GM21576 (cell line): ENCODE measurements at regions not wholly inside any gene's neighbourhood (a gene's known extent, or its start where the extent isn't known, plus 50 kb on each side); places are given as distances from the start of the nearest gene placed in this dataset.
"Not testable (repeated sequence)": the region's sequence is repeated elsewhere in the genome, so short reads cannot be mapped to it uniquely, and the experiment has no call there.

Experiments
- ATAC-seq: cut with Tn5 transposase; IDR thresholded peaks from one replicate; pipeline ENCODE4 v1.9.1; 2021; ENCODE audit warnings: mild to moderate bottlenecking, moderate library complexity; ENCODE audit not compliant: unreplicated experiment

DNA sequence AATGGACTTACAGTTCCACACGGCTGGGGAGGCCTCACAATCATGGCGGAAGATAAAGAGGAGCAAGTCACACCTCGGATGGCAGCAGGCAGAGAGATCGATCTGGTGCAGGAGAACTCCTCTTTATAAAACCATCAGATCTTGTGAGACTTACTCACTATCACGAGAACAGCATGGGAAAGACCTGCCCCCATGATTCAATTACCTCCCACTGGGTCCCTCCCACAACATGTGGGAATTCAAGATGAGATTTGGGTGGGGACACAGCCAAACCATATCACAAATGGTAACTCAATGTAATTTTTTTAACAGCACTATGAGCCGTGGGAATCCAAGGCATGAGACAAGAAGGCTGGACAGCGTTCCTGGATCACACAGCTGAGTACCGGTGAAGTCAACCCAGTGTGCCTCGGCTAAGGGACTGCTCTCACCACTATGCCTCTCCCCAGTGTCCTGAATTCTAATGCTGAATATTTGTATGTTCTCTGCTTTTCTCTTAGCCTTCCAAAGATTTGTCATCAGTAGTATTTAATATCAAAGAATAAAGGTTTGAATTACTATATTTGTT lies 84.3 kb downstream of the IRS2 start:
- not testable (repeated sequence) for ATAC-seq

DNA sequence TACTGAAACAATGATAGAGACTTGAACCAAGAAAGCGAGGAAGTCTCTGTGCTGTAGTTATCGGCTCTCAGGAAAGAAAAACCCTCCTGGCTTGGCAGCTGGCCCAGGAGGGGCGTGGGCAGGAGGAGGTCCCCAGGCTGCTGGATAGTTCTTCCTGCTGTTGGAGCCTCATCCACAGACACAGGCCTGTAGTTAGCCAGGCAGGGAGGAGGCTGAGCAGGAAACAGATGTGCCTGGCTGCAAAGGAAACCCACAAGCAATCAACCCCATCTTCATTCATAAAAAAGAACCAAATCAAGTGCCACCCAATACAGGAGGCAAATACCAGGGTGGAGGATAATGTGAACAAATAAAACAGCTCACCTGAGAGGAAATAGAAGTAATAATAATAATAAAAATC lies 86.2 kb downstream of the IRS2 start:
- ATAC-seq: no peak

DNA sequence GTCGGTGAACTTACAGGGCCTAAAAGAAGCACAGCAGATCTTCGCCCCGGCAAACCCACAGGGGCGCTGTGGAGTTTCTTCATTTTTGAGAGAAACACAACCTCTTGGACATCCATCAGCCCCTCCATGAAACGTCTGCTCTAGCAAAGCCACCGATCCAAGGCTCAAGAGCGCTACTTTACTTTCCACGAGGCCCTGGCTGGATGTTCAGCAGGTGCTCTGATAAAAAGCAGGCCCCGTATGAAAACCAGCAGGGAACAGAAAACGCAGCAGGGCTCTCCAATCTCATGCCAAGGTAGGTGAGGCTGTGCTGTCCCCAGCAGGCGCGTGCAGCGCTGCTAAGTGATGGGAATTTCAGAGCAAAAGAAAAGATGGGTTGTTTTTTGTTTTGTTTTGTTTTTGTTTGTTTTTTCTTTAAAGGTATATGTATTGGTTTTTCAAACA lies 86.7 kb downstream of the IRS2 start:
- no peak for ATAC-seq

DNA sequence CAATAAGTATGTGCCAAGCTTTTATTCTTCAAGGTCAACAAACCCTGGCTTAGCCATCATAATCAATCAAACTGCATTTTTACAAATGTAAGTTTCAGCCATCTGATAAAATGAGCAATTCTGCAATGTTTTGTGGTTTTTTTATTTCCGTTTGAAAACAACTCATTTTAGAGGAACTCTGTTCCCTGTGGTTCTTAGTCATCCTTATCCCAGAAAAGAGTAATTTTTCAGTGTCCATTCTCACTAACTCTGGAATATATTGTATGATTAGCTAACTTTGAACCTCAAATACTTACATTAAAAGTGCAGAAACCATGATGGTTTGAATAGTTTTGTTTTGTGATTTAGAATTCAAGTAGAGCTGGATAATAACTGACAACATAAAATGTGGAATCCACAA lies 87.6 kb downstream of the IRS2 start:
- ATAC-seq: no peak

DNA sequence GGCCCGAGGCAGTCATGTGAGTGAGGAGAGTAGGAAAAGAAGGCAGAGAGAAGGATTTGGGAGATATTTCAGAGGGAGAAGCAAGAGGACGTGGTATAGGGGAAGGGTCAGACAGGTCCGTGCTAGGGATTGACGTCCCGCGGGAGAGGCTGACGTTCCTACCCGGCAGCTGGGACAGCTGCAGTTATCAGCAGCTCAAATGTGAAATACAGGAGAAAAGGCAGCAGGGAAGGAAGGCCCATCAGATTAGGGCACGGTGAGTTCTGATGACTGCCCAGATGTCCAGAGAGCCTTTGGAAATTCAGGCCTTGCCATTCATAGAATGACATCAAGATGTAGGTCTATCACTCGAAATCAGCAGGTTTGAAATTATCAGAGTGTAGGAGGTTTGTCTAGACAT lies 88.4 kb downstream of the IRS2 start:
- no peak for ATAC-seq

DNA sequence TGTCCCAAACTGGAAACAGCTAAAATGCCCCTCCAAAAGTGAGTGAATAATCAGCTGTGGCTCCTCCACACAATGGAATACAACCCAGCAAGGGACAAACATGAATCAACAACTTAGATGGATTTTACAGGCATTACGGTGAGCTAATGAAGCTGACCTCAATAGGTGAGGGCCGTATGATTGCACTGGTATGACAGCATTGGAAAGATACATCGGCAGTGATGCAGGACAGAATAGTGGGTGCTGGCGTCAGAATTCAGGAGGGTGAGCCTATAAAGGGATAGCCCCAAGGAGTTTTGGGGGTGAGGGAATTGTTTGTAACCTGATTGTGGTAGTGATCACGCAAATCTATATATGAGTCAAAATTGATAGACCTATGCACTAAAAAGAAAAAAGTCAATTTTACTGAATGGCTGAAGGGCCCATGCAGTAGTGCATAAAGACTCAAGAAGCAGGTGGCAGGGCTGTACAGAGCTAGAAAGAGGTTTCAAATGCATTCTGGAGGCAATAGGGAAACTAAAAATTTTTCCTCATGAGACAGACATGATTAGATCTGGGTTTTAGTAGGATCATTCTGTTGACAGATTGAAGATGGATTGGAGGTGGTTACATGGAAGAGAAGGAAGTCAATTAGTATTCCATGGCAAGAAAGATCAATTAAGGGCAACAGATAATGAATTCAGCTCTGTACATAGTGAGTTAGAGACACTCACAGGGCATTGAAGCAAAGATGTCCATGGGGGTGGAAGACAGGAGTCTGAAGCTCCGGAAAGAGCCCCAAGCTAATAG lies 90.8 kb downstream of the IRS2 start:
- ATAC-seq: no peak

DNA sequence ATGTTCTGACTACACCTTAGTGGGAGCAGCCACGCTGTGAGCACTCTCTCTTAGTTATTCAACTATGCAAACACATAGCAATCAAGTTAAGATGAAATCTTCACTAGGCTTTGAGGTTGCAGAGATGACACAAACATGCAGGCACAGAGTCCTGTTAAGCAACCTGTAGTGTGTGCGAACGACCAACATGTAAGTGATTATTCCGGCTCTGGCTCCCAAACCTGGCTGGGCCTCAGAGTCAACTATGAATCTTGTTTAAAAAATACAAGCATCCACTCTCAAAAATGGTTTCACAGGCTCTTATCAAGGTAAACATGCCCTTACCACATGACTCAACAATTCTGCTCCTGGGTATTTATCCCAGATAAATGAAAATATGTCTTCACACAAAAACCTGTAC lies 91.4 kb downstream of the IRS2 start:
- no peak for ATAC-seq

DNA sequence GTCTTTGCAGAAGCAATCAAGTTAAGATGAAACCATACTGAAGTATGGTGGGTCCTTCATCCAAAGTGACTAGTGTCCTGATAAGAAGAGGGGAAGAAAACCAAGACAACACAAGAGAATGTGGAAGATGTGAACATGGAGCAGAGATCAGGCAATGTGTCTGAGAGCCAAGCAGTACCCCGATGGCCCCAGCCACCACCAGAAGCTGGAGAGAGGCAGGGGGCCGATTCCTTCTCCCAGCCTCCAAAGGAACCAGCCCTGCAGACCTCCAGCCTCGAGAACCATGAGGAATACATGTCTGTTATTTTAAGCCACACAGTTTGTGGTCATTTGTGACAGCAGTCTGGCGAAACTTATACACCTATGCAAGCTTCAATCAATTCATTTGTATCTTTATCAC lies 93.2 kb downstream of the IRS2 start:
- no peak for ATAC-seq

DNA sequence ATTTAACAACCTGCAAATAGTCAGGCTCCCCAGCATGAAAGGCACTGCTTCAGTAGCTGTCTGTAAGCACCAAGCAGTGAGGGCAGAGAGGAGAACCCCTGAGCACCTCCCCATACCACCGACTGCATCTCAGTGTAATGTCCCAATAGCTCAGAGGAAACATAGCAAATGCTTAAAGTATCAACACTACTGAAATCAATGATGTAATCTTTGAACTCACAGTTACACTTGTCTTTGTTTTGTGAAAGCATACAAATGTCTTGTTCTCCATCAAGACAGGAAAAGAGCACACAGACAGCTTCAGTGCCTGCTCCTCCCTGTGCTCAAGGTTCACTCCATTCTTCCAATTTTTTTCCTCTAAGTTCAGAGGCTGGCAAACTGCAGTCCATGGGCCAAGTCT lies 94.7 kb downstream of the IRS2 start:
- no peak for ATAC-seq

DNA sequence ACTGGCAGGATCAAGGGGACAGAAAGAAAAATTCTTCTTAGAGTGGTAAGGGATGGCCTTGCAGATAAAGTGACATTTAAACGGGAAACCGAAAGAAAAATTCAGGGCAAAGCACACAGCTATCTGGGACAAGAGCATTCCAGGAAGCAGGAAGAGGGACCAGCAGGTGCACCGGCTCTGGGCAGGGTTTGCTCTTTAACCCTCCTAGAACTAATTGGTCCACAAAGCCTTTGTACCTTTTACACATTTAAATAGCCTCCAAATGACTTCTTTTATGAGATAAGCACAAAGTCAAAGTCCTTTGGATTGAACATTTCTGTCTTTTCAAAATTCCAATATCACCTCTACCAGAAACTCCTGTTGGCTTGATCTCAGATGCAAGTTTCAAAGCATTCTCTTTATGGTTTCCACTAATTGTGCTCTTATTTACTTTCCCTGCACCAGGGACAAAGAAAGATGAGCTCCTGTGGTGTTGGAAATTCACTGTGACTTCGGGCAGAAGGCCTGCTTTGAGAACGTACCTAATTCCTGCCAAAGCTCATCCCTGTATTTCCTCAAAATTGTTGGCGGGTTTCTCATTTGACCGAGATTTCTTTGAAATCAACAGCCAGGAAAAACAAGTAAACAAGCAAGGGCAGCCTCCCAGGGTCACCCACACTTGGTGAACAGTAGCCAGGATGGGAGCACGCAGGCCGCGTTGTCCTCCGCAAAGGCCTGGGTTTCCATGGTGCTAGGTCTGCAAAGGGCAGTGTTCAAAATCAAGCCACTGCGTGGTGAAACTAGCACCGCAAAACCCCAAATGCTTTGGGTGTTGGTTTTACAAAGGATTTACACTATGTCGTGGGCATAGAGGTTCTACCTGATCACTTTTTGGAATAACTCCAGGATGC lies 98.6 kb downstream of the IRS2 start:
- ATAC-seq: no peak

DNA sequence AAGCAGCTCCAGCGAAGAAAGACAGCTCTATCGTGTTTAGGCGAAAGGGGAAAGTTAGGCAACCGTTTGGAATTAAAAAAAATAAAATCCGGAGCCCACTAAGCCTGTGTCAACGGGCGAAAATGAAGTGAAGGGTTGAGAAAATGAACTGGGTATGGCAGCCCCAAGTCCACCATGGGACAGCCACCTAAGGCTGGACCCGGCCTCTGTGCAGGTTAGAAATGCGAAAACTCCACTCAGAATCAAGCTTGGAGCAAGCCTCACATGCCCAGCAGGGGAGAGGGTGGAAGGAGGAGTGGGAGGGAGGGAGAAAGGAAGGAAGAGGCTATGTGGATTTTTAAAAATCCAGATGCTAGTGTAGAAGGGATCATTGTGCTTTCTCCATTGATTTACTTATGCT lies 101.2 kb downstream of the IRS2 start:
- no peak for ATAC-seq

DNA sequence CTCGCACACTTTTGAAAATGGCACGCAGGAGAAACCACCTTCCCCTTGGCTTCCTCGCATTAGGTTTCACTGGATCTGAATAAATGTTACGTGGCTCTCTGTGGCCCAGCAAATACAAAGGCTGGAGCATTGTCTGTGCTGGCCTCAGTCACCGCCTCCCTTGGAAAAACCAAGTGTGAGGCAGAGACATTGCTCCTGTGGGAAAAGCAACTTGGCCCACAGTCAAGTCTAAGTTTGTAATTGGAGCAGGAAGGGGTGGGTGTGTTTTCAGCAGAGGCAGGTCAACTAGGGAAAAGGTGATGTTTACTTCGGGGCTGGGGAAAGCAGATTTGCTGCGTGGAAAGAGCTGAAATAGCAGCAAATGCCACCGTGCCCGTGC lies 101.6 kb downstream of the IRS2 start:
- no peak for ATAC-seq

DNA sequence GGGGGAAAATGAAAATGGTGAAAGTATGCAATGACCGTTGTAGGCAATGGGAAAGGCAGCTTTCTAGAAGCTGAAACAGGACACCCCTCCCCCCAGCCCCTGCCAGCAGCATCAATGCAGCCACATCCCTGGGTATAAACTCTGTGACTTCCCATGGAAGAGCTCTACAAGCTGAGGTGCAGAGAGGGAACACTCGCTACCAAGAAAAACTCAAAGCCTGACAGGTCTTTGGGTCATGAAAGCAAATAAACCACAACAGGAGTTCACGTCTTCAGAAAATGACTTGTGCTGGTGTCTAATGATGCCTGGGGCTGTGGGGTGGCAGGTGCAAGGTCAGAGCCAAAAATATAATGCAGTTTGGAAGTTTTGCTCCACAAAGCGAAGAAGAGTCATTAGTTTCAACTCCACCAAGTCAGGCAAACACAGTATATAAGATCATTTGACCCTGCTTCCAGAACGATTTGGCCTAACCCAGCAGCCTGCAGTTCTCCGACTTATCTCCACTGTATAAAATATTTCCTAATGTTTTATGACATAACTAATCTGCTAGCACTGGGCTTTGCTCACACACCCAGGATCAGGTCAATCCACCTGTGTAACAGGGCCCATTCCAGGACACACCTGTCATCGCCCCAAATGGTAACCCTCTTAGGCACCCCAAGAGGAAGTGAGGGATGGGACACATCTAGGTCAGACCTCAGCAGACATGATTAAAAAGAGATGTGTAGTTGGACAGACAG lies 102.1 kb downstream of the IRS2 start:
- no peak for ATAC-seq

DNA sequence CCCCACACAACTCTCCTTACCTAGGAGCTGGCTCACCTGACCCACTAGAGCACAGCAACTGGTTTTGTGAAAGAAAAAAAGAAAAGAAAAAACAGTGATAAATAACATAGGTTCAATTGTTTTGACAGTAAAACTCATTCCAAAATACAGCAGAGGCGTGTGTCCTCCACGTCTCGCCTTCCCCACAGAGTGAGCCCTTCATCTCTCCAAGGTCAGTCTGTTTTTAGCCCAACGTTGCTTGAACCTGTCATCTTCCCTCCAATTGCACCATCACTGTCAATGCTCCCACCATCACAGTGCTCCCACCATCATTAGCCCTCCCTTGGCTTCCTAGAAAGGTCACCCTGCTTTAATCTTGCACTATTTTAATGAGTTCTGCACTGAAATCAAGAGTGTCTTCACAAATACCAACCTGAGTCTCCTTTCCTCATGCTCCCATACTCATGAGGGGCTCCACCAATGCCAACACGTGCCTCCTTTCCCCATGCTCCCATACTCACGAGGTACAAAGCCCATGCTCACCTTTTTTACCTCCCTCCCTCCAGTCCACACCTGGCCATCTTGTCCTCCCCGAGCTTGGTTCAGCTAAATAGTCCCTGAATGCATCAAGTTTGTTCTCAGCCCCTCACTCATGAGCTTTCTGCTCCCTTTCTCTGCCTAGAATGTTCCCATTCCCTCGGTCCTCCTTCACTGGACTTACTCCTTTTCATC lies 103.7 kb downstream of the IRS2 start:
- no peak for ATAC-seq

DNA sequence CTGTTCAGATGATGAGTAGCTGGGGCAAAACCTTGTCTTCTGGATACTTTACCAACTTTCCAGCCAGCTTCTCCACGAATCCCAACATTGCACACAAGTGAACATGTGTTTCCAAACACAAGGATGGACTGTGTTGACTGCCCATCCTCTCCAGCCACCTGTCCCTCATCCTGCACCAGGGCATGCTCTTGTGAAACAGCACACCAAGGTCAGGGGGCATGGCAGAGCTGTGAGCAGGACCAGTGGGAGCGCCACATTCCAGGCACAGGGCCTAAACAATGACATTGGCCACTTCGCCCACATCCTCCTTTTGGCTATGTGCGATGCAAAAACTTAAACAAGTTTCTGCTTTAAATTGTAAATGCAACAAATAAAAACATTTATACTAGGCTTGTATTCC lies 105.5 kb downstream of the IRS2 start:
- ATAC-seq: no peak

DNA sequence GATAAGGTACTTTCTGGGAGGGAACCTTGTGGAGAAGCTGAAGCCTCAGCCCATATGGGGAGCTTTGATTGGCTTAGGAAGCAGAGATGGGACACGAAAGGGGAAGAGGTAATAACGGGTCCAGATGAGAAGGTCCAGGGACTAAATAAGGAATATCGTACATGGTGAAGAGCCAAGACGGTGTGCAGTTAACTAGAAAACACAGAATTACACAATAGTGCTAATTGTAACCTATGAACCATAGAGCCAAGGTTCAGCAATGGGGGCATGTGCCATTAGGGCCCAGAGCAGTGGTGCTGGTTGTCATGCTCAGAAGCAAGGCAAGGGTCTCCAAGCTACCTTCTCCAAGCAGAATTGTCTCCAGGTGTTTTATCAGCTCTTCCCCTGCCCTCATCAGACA lies 106.1 kb downstream of the IRS2 start:
- no peak for ATAC-seq

DNA sequence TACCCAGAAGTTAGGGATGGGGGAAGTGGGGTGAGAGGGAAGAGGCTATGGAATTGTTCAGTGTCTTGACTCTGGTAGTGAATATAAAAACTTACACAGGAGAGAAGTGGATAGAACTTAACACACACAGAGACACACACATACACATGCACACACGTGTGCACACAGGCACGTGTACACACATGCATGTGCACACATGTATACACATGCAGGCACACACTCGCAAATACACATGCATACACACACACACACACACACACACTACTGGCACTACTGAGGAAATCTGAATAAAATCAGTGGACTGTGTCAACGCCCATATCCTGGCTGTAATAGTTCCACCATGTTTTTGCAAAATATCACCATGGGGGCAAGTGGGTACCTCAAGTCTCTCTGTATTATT lies 107.9 kb downstream of the IRS2 start:
- ATAC-seq: no peak

DNA sequence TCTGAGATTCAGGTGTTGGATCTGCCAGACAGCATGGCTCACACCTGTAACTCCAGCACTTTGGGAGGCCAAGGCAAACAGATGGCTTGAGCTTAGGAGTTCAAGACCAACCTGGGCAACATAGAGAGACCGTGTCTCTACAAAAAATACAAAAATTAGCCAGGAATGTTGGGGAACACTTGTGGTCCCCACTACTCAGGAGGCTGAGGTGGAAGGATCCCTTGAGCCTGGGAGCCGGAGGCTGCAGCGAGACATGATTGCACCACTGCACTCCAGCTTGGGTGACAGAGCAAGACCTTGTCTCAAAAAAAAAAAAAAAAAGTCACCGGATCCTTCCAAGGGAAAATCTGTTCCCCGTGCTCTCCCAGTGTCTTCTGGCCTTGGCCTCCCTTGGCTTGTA lies 109.2 kb downstream of the IRS2 start:
- no peak for ATAC-seq

DNA sequence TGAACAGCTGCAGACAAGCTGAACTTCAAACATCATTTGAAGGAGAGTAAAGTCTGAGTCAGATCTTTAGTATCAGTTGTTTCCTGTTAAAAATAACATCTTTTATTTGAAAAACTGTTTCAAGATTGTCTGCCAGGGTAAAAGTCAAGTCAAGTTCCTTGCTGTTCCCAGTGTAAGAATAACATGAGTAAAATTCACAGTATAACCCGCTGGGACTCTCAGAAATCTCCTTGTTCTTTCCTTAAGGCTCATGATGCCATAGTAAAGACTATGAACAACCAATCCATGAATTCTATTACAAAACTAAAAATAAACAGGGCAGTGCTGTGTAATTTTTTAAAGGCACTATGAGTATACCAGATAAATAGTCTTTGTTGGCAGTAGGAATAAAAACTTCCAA lies 112.9 kb downstream of the IRS2 start:
- ATAC-seq: no peak

DNA sequence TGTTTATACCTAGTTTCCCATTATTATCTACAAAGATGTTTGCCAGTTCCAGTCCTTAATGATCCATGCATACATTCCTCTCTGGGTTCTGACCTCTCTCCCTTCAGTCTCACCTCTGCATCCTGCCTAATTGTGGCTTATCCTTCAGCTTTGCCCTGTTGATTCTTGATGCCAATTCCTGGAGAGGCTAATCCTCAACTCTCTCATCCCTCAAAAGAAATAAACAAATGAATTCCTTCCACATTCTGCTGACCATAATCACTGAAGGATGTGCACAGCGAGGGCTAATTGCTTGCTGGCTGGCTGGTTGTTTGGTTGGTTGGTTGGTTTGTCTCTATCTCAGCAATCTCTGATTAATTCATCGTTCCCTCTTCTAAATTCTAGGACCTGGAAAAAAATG lies 113.8 kb downstream of the IRS2 start:
- ATAC-seq: no peak

DNA sequence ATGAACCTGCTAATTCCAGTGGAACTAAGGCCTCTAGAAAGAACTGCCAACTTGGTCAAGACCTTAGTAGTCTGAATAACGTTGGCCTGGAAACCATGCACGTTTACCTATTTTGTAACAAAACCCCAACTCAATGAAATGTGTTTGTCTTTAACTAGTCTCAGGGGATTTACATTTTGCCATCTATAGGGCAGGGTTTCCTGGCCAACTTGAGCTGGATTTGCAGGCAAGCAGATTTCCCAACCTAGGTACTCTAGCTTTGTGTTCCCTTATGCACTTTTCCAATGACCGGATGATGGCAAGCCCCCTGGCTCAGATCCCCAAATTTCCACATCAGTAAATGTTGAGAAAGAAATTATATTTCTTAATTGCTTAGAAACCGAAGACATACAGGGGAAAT lies 114.5 kb downstream of the IRS2 start:
- ATAC-seq: no peak
